H1 (cell line): ENCODE measurements at regions not wholly inside any gene's neighbourhood (a gene's known extent, or its start where the extent isn't known, plus 50 kb on each side); places are given as distances from the start of the nearest gene placed in this dataset.
"Not testable (repeated sequence)": the region's sequence is repeated elsewhere in the genome, so short reads cannot be mapped to it uniquely, and the experiment has no call there.

ENCODE experiments used
- CTCF ChIA-PET: fragments of 300-600 bp; sonication (Branson Sonifier 250); formaldehyde crosslinking; loops from one replicate; lab custom pipeline; 2021; ENCODE audit not compliant: partially characterized antibody; lab: Charles Lee
- POLR2A ChIA-PET: fragments of 300-600 bp; sonication (Branson Sonifier 250); formaldehyde crosslinking; loops from one replicate; lab custom pipeline; 2021; ENCODE audit warnings: inconsistent platforms; ENCODE audit not compliant: partially characterized antibody; lab: Charles Lee
- DNase-seq, 2 experiments: peaks; one replicate each; pipeline versions ENCODE4 v3.0.0 to v3.0.0-alpha.2; 2010 to 2022; ENCODE audit warnings: low spot score in 2 of 2, low read depth in 1 of 2, mixed read lengths in 1 of 2
- FAIRE-seq: peaks from 2 replicates; lab custom pipeline; 2011; peaks lifted over from hg19 to GRCh38; lab: Jason Lieb, UNC
- H2AFZ ChIP-seq: 2 replicates; pipeline ENCODE4 v1.8.1; 2012; ENCODE audit warnings: low read length, inconsistent platforms
- H2AK5ac ChIP-seq: 2 replicates; pipeline ENCODE4 v1.6.1; 2013; ENCODE audit warnings: low read depth, low read length
- H2BK120ac ChIP-seq: replicated peaks from 2 replicates; pipeline ENCODE3; 2013; ENCODE audit warnings: low read depth, low read length, inconsistent platforms
- H2BK12ac ChIP-seq: 2 replicates; pipeline ENCODE4 v1.6.1; 2013; ENCODE audit warnings: low read depth, low read length
- H2BK15ac ChIP-seq: 2 replicates; pipeline ENCODE4 v1.6.1; 2013; ENCODE audit warnings: low read length
- H2BK20ac ChIP-seq: 2 replicates; pipeline ENCODE4 v1.6.1; 2013; ENCODE audit warnings: low read length
- H2BK5ac ChIP-seq: 2 replicates; pipeline ENCODE4 v1.6.1; 2013; ENCODE audit warnings: low read depth, low read length
- H3K14ac ChIP-seq: 2 replicates; pipeline ENCODE4 v1.6.1; 2013; ENCODE audit warnings: inconsistent platforms; ENCODE audit not compliant: insufficient read length
- H3K18ac ChIP-seq: 2 replicates; pipeline ENCODE4 v1.6.1; 2013; ENCODE audit warnings: low read length; ENCODE audit errors: extremely low read depth
- H3K23ac ChIP-seq: 2 replicates; pipeline ENCODE4 v1.6.1; 2013; ENCODE audit warnings: inconsistent platforms; ENCODE audit not compliant: insufficient read length
- H3K23me2 ChIP-seq: 2 replicates; pipeline ENCODE4 v1.6.1; 2013; ENCODE audit warnings: low read depth, low read length
- H3K27ac ChIP-seq: 2 replicates; pipeline ENCODE4 v1.6.1; 2011; ENCODE audit warnings: low read depth, low read length, inconsistent platforms
- H3K27me3 ChIP-seq, 4 experiments: replicated peaks in 1 of 4; 1 replicate in 1 of 4; 2 replicates in 3 of 4; pipeline versions ENCODE4 v1.6.1 to v1.8.1; 2011 to 2013; ENCODE audit warnings: low read length in 3 of 4, mild to moderate bottlenecking in 3 of 4, inconsistent platforms in 2 of 4, mixed read lengths in 2 of 4, moderate library complexity in 1 of 4; ENCODE audit not compliant: control insufficient read depth in 3 of 4, insufficient read depth in 3 of 4; ENCODE audit errors: extremely low read depth in 1 of 4
- H3K36me3 ChIP-seq, 4 experiments: 2 replicates each; pipeline versions ENCODE4 v1.6.1 to v1.8.1; 2011 to 2013; ENCODE audit warnings: mild to moderate bottlenecking in 4 of 4, low read length in 3 of 4, moderate library complexity in 2 of 4, control low read depth in 1 of 4, inconsistent platforms in 1 of 4; ENCODE audit not compliant: insufficient read depth in 4 of 4, control insufficient read depth in 2 of 4
- H3K4ac ChIP-seq: replicated peaks from 2 replicates; pipeline ENCODE3; 2013; ENCODE audit warnings: low read length, low read depth, mixed read lengths, inconsistent platforms; ENCODE audit not compliant: insufficient read length
- H3K4me1 ChIP-seq, 4 experiments: replicated peaks in 1 of 4; 1 replicate in 1 of 4; 2 replicates in 3 of 4; pipeline versions ENCODE4 v1.6.1 to v1.8.1; 2011 to 2013; ENCODE audit warnings: low read length in 3 of 4, inconsistent platforms in 2 of 4, mixed read lengths in 1 of 4; ENCODE audit not compliant: insufficient read depth in 4 of 4, control insufficient read depth in 3 of 4
- H3K4me2 ChIP-seq, 2 experiments: 2 replicates each; pipeline versions ENCODE4 v1.6.1 to v1.8.1; 2011 to 2013; ENCODE audit warnings: low read depth in 2 of 2, low read length in 2 of 2, control low read depth in 1 of 2, inconsistent platforms in 1 of 2, mild to moderate bottlenecking in 1 of 2; ENCODE audit not compliant: insufficient read depth in 1 of 2
- H3K4me3 ChIP-seq, 4 experiments: fragments of 200-600, 300-600 bp in 1 of 4; sonication (generic), shearing (Covaris generic), sonication (Bioruptor Twin) in 1 of 4; 2 replicates each; pipeline versions ENCODE4 v1.5.1 to v1.8.1; 2011 to 2016; ENCODE audit warnings: low read length in 4 of 4, low read depth in 3 of 4, control low read depth in 2 of 4, inconsistent platforms in 2 of 4, mild to moderate bottlenecking in 2 of 4, mixed read lengths in 1 of 4, moderate library complexity in 1 of 4; ENCODE audit not compliant: insufficient read depth in 2 of 4; ENCODE audit errors: extremely low read depth in 1 of 4
- H3K56ac ChIP-seq: replicated peaks from 2 replicates; pipeline ENCODE3; 2013; ENCODE audit warnings: low read depth, mild to moderate bottlenecking, mixed read lengths, low read length, inconsistent platforms; ENCODE audit not compliant: insufficient read length
- H3K79me1 ChIP-seq: 2 replicates; pipeline ENCODE4 v1.6.1; 2013; ENCODE audit warnings: low read depth, low read length, control low read depth
- H3K79me2 ChIP-seq, 2 experiments: 2 replicates each; pipeline versions ENCODE4 v1.6.1 to v1.8.1; 2012 to 2013; ENCODE audit warnings: low read length in 2 of 2, mild to moderate bottlenecking in 2 of 2, inconsistent platforms in 1 of 2; ENCODE audit not compliant: insufficient read depth in 2 of 2, control insufficient read depth in 1 of 2
- H3K9ac ChIP-seq, 4 experiments: replicated peaks in 1 of 4; 1 replicate in 1 of 4; 2 replicates in 3 of 4; pipeline versions ENCODE4 v1.6.1 to v1.8.1; 2011 to 2013; ENCODE audit warnings: low read depth in 3 of 4, low read length in 3 of 4, control low read depth in 2 of 4, mild to moderate bottlenecking in 2 of 4, moderate library complexity in 2 of 4, inconsistent platforms in 1 of 4; ENCODE audit errors: extremely low read depth in 1 of 4
- H3K9me3 ChIP-seq, 2 experiments: 2 replicates each; pipeline versions ENCODE4 v1.6.1 to v1.8.1; 2012 to 2013; ENCODE audit warnings: mild to moderate bottlenecking in 2 of 2, moderate library complexity in 2 of 2, control low read depth in 1 of 2, inconsistent platforms in 1 of 2, low read depth in 1 of 2, low read length in 1 of 2, mixed read lengths in 1 of 2; ENCODE audit not compliant: insufficient read depth in 2 of 2
- H4K20me1 ChIP-seq, 2 experiments: replicated peaks in 1 of 2; 2 replicates each; pipeline versions ENCODE3 to v1.8.1; 2011 to 2013; ENCODE audit warnings: inconsistent platforms in 2 of 2, low read length in 2 of 2, mild to moderate bottlenecking in 1 of 2; ENCODE audit not compliant: insufficient read depth in 2 of 2, control insufficient read depth in 1 of 2
- H4K5ac ChIP-seq: 2 replicates; pipeline ENCODE4 v1.6.1; 2013; ENCODE audit warnings: low read length, low read depth, mixed read lengths, inconsistent platforms; ENCODE audit not compliant: insufficient read length
- H4K8ac ChIP-seq: 2 replicates; pipeline ENCODE4 v1.8.0; 2013; ENCODE audit warnings: mild to moderate bottlenecking, moderate library complexity, low read length, inconsistent platforms; ENCODE audit not compliant: insufficient read depth; ENCODE audit errors: extremely low read depth
- H4K91ac ChIP-seq: replicated peaks from 2 replicates; pipeline ENCODE3; 2013; ENCODE audit warnings: low read length, mixed read lengths, inconsistent platforms; ENCODE audit not compliant: insufficient read length
- WGBS, 2 experiments: shearing (Covaris generic) in 1 of 2; methylation state at CpG; one replicate each; pipeline versions ENCODE4 v1.1.6 to v1.1.7; 2013 to 2015; ENCODE audit warnings: low lambda C conversion rate in 2 of 2, mixed read lengths in 2 of 2, inconsistent platforms in 1 of 2, low coverage in 1 of 2, missing lambda C conversion rate in 1 of 2; ENCODE audit not compliant: insufficient replicate concordance in 2 of 2, insufficient coverage in 1 of 2, insufficient read length in 1 of 2; ENCODE audit errors: extremely low coverage in 1 of 2, missing lambda C conversion rate in 1 of 2; 5-methylcytosine and 5-hydroxymethylcytosine counted together

DNA sequence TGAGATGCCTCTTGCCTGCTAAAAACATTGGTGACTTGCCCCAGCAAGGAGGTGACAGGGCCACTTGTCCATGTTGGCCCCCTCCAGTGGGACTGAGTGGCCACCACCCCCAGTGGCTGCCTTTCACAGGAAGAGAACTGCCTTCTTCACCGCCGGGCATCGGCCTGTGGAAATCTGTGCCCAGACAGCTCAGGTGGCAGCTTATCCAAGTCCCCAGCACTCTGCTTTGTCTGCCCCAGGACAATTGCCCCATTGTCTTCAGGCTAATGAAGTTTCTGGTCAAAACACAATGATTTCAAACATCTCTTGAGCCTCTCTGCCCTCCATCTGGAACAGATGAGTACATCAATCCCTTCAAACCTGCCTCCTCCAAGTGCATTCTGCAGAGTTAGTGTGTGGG is 99.1 kb upstream of the PLGLB2 start:
- FAIRE-seq, POLR2A ChIA-PET: not testable (repeated sequence)

DNA sequence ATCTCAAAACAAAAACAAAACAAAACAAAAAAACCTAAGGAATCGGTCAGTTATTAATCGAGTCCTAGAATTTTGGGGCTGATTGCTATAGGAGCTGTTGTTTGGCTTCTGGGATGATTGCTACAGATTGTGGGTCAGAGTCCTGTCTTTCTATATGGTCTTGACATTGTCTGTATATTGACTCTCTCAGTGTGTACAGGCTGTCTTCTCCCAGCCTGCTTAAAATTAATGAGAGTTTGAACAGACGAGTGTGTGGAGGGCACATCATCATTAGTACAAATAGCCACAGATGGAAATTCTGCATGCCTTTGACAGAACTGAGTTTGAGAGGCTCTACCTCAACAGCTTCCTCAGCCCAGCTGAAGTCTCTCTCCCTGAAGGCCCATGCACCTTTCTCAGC is 98.0 kb upstream of the PLGLB2 start:
- H3K36me3 ChIP-seq, H3K4ac ChIP-seq, H3K9ac ChIP-seq, H3K79me1 ChIP-seq, H2AFZ ChIP-seq, H3K18ac ChIP-seq, H3K4me3 ChIP-seq, H3K23me2 ChIP-seq, H2BK20ac ChIP-seq, H3K27ac ChIP-seq, H3K4me1 ChIP-seq, H2BK120ac ChIP-seq, H2BK5ac ChIP-seq, H4K91ac ChIP-seq, H3K27me3 ChIP-seq, H2AK5ac ChIP-seq, H4K20me1 ChIP-seq, DNase-seq, H3K4me2 ChIP-seq, H2BK15ac ChIP-seq, H4K5ac ChIP-seq, H4K8ac ChIP-seq, CTCF ChIA-PET, H3K14ac ChIP-seq, H3K23ac ChIP-seq, H3K56ac ChIP-seq, H3K79me2 ChIP-seq, H2BK12ac ChIP-seq, FAIRE-seq, POLR2A ChIA-PET, H3K9me3 ChIP-seq: not testable (repeated sequence)
- WGBS, 2 experiments, result 92% methylated on average over 3 of the region's 3 CpGs; no CpG with 5 or more reads in 1 of the 2 experiments

More for the DNA sequence above, 99.1 kb upstream of the PLGLB2 start:
- H2BK5ac ChIP-seq, H3K14ac ChIP-seq, H3K56ac ChIP-seq, H4K91ac ChIP-seq, H3K4me2 ChIP-seq, H3K9ac ChIP-seq, H3K9me3 ChIP-seq, H3K23ac ChIP-seq, H3K4me3 ChIP-seq, H3K27me3 ChIP-seq, H2BK15ac ChIP-seq, H3K79me2 ChIP-seq, CTCF ChIA-PET, H4K5ac ChIP-seq, H2BK12ac ChIP-seq, H2BK120ac ChIP-seq, H2BK20ac ChIP-seq, H3K79me1 ChIP-seq, H4K20me1 ChIP-seq, H3K4me1 ChIP-seq, H3K18ac ChIP-seq, H4K8ac ChIP-seq, H3K4ac ChIP-seq, H2AFZ ChIP-seq, DNase-seq, H3K27ac ChIP-seq, H2AK5ac ChIP-seq, H3K23me2 ChIP-seq, H3K36me3 ChIP-seq: not testable (repeated sequence)
- no CpG with 5 or more reads among the region's 3 CpGs for whole genome bisulfite sequencing, 2 experiments
